NCI-H345 treated with DMSO at 0.1 percent for 48 hours (cell line): ENCODE measurements at regions not wholly inside any gene's neighbourhood (a gene's known extent, or its start where the extent isn't known, plus 50 kb on each side); places are given as distances from the start of the nearest gene placed in this dataset.
A peak's percentile ranks its signal among the peaks of the same experiment; 100 is the strongest.
"Not testable (repeated sequence)": the region's sequence is repeated elsewhere in the genome, so short reads cannot be mapped to it uniquely, and the experiment has no call there.

Experiments used
- DNase-seq: peaks from one replicate; lab custom pipeline; 2025; ENCODE audit not compliant: unreplicated experiment; lab: John Stamatoyannopoulos, UW

GRCh38 chr5:60102961-60103693 is 209.6 kb upstream of the PDE4D start:
- no peak for DNase-seq

GRCh38 chr5:60101573-60101972 is 208.0 kb upstream of the PDE4D start:
- no peak for DNase-seq

- no peak for DNase-seq
Measured at GRCh38 chr5:60092671-60093422, 199.3 kb upstream of the PDE4D start.

GRCh38 chr5:60086583-60086982 is 193.1 kb upstream of the PDE4D start:
- no peak for DNase-seq

GRCh38 chr5:60084226-60084625 is 190.7 kb upstream of the PDE4D start:
- no peak for DNase-seq

- no peak for DNase-seq
Measured at GRCh38 chr5:60077292-60077691, 183.8 kb upstream of the PDE4D start.

GRCh38 chr5:60076746-60077145 is 183.2 kb upstream of the PDE4D start:
- no peak for DNase-seq

- no peak for DNase-seq
Measured at GRCh38 chr5:60066502-60066901, 173.0 kb upstream of the PDE4D start.

GRCh38 chr5:60060389-60060788 is 166.9 kb upstream of the PDE4D start:
- DNase-seq: no peak

- DNase-seq: no peak
Measured at GRCh38 chr5:60056191-60056590, 162.7 kb upstream of the PDE4D start.

GRCh38 chr5:60055168-60055567 is 161.6 kb upstream of the PDE4D start:
- no peak for DNase-seq

- peak; percentile 7 for DNase-seq
Measured at GRCh38 chr5:60041996-60042664, 148.6 kb upstream of the PDE4D start.

GRCh38 chr5:60041508-60041907 is 148.0 kb upstream of the PDE4D start:
- DNase-seq: not testable (repeated sequence)

GRCh38 chr5:60036192-60036938 is 142.8 kb upstream of the PDE4D start:
- DNase-seq: peak; percentile 52

- DNase-seq: no peak
Measured at GRCh38 chr5:60026161-60026560, 132.6 kb upstream of the PDE4D start.

- no peak for DNase-seq
Measured at GRCh38 chr5:60024104-60024503, 130.6 kb upstream of the PDE4D start.

GRCh38 chr5:60023255-60023654 is 129.7 kb upstream of the PDE4D start:
- DNase-seq: no peak

- no peak for DNase-seq
Measured at GRCh38 chr5:60020457-60020856, 126.9 kb upstream of the PDE4D start.

GRCh38 chr5:60018960-60019359 is 125.4 kb upstream of the PDE4D start:
- not testable (repeated sequence) for DNase-seq

GRCh38 chr5:60018091-60018490 is 124.6 kb upstream of the PDE4D start:
- no peak for DNase-seq

GRCh38 chr5:60014331-60014730 is 120.8 kb upstream of the PDE4D start:
- no peak for DNase-seq
